Nephron (organoid): ENCODE measurements at regions not wholly inside any gene's neighbourhood (a gene's known extent, or its start where the extent isn't known, plus 50 kb on each side); places are given as distances from the start of the nearest gene placed in this dataset.
"Not testable (repeated sequence)": the region's sequence is repeated elsewhere in the genome, so short reads cannot be mapped to it uniquely, and the experiment has no call there.

ENCODE experiments used
- H3K27ac Mint-ChIP-seq, 3 experiments: 2 replicates each; pipeline ENCODE4 v1.8.0; 2020; ENCODE audit warnings: mixed read lengths in 3 of 3, mild to moderate bottlenecking in 2 of 3, moderate library complexity in 1 of 3
- H3K27me3 Mint-ChIP-seq: 2 replicates; pipeline ENCODE4 v1.8.0; 2021; ENCODE audit warnings: low read depth, mild to moderate bottlenecking, moderate library complexity, mixed read lengths
- H3K36me3 Mint-ChIP-seq: 2 replicates; pipeline ENCODE4 v1.8.0; 2020; ENCODE audit warnings: low read depth, mixed read lengths
- H3K4me1 Mint-ChIP-seq: 2 replicates; pipeline ENCODE4 v1.8.0; 2020; ENCODE audit warnings: mixed read lengths
- H3K4me3 Mint-ChIP-seq, 3 experiments: 2 replicates each; pipeline ENCODE4 v1.8.0; 2020; ENCODE audit warnings: mild to moderate bottlenecking in 3 of 3, mixed read lengths in 3 of 3, moderate library complexity in 2 of 3
- H3K9me3 Mint-ChIP-seq: 2 replicates; pipeline ENCODE4 v1.8.0; 2020; ENCODE audit warnings: mixed read lengths
- CTCF ChIP-seq, 3 experiments: fragments of 200-600 bp; sonication (generic); IDR thresholded peaks; one replicate each; pipeline ENCODE4 v1.5.0; 2021; ENCODE audit warnings: antibody characterized with exemption in 3 of 3; ENCODE audit not compliant: unreplicated experiment in 3 of 3

DNA sequence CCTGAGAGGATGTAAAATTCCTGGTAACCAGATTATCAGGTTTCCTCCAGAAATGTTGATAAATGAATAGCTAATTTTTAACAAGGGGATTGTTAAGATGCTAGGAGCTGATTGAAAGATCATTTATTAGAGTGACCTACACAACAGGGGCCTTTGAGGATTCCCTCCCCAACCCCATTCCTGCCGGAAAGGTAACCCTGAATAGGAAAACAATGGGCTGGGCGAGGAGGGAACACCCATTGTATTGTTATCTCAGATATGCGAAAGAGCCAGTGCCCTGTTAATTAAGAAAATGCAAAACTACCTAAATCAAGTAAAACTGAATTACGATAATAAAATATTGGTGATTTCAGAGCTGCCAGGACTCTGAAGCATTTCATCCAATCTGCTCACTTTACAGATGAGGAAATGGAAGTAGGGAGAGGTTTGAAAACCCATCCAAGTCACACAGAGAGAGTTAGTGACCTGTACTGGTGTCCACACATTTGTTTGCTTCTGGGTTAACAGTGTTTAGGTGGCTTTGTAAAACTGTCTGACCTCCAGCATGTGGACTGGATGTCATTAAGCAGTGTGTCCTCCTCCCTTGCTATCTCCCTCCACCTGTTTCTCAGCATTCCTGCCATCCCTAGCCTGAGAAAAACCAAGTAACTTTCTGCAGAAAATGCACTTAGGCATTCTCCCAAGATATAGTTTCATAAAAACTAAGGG, 214.8 kb downstream of the TTC6 start:
- H3K4me1 Mint-ChIP-seq = no peaks in the 10 kb centered on the region

DNA sequence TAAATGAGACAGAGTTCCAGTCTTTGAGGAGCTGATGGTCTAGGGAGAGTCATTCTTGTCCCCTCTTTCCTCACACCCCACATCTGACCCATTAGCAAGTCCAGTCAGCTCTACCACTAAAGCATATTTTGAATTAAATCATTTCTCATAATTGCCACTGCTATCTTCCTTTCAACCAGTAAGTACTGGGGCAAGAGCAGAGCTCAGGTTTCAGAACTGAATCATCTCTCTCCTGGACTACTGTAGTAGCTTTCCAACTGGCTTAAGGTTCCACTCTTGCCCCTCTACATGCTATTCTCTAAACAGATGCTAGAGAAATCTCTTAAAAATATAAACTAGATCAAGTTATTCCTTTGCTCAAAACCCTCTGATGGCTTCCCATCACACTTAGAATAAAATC, 218.3 kb downstream of the TTC6 start:
- Mint-ChIP-seq H3K9me3 (no peaks in the 10 kb centered on the region), H3K36me3 (no peaks in the 10 kb centered on the region), H3K27me3 (no peaks in the 10 kb centered on the region), H3K27ac (no peak overlapping the region), H3K4me3 (no peak overlapping the region), H3K4me1 (no peaks in the 10 kb centered on the region)
- TF ChIP-seq CTCF (IDR thresholded peaks at IDR 0.05; ENCODE audit: unreplicated experiment in 3 of 3) = no peak

More for the DNA sequence above, 214.8 kb downstream of the TTC6 start:
- Mint-ChIP-seq H3K4me3 (no peak overlapping the region), H3K9me3 (no peaks in the 10 kb centered on the region), H3K27me3 (no peaks in the 10 kb centered on the region), H3K36me3 (no peaks in the 10 kb centered on the region), H3K27ac (no peak overlapping the region)
- no peak for TF ChIP-seq CTCF (IDR thresholded peaks at IDR 0.05; ENCODE audit: unreplicated experiment in 3 of 3)

- H3K27me3 Mint-ChIP-seq = no peaks in the 10 kb centered on the region
- peaks cover 7% of the 10 kb centered on the region for H3K4me1 Mint-ChIP-seq
- no peak for TF ChIP-seq CTCF (IDR thresholded peaks at IDR 0.05; ENCODE audit: unreplicated experiment in 3 of 3)
- no peaks in the 10 kb centered on the region for H3K9me3 Mint-ChIP-seq
- no peak overlapping the region for H3K27ac Mint-ChIP-seq
- H3K4me3 Mint-ChIP-seq = no peak overlapping the region
- no peaks in the 10 kb centered on the region for H3K36me3 Mint-ChIP-seq
Observed at GRCh38 chr14:37816135-37816534, 220.7 kb downstream of the TTC6 start.

DNA sequence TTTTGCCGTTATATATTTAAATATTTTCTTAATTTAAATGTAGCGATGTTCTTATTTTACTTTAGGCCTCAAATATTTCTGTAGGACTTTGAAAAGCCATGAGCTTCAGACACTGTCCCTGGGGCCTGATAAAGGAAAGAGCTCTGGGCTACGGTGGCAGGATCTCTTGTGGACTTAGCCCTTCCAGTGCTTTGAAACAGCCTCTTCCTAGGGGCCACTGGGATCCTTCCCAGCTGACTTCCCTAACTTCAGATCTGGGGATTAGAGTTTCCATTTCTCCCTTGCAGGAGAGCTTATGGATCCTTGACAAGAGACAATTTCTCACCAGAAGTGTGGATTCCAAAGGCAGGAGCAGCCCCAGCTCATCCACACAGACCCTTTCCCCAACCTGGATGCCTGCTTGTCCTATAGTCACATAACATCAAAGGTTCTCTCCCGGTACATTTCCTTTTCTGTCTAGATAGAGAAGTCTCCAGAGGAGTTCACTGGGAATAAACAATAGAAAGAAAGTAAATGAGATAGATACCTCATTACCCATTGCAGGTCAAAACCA, 221.4 kb downstream of the TTC6 start:
- Mint-ChIP-seq H3K36me3 (no peaks in the 10 kb centered on the region), H3K27me3 (no peaks in the 10 kb centered on the region), H3K4me3 (no peak overlapping the region), H3K9me3 (no peaks in the 10 kb centered on the region), H3K4me1 (peaks cover 7% of the 10 kb centered on the region), H3K27ac (no peak overlapping the region)
- TF ChIP-seq CTCF (IDR thresholded peaks at IDR 0.05; ENCODE audit: unreplicated experiment in 3 of 3) = no peak

- H3K4me3 Mint-ChIP-seq = no peak overlapping the region
- no peaks in the 10 kb centered on the region for H3K27me3 Mint-ChIP-seq
- no peaks in the 10 kb centered on the region for H3K36me3 Mint-ChIP-seq
- no peaks in the 10 kb centered on the region for H3K9me3 Mint-ChIP-seq
- no peak overlapping the region for H3K27ac Mint-ChIP-seq
- peaks cover 7% of the 10 kb centered on the region for H3K4me1 Mint-ChIP-seq
- no peak for TF ChIP-seq CTCF (IDR thresholded peaks at IDR 0.05; ENCODE audit: unreplicated experiment in 3 of 3)
Observed at GRCh38 chr14:37819155-37820015, 224.0 kb downstream of the TTC6 start.

GRCh38 chr14:37820810-37821209, 225.4 kb downstream of the TTC6 start:
- not testable (repeated sequence) for H3K4me1 Mint-ChIP-seq, H3K36me3 Mint-ChIP-seq, H3K27me3 Mint-ChIP-seq, H3K9me3 Mint-ChIP-seq, H3K27ac Mint-ChIP-seq, H3K4me3 Mint-ChIP-seq
